Suprapubic skin (tissue), 4 donors: ENCODE measurements at regions not wholly inside any gene's neighbourhood (a gene's known extent, or its start where the extent isn't known, plus 50 kb on each side); places are given as distances from the start of the nearest gene placed in this dataset.

Experiments used
- DNase-seq, 2 donors: peaks; one replicate each; pipeline ENCODE4 v3.0.0-alpha.2; 2019; ENCODE audit warnings: low spot score in 2 of 2
- H3K27ac ChIP-seq: fragments of 200-600 bp; sonication (generic); one replicate; pipeline ENCODE4 v1.5.1; 2019
- H3K27me3 ChIP-seq: fragments of 200-600 bp; sonication (generic); one replicate; pipeline ENCODE4 v1.5.1; 2019
- H3K36me3 ChIP-seq: fragments of 200-600 bp; sonication (generic); one replicate; pipeline ENCODE4 v1.5.1; 2019
- H3K4me1 ChIP-seq: fragments of 200-600 bp; sonication (generic); one replicate; pipeline ENCODE4 v1.5.1; 2019
- H3K4me3 ChIP-seq: fragments of 200-600 bp; sonication (generic); one replicate; pipeline ENCODE4 v1.5.1; 2019; ENCODE audit warnings: mild to moderate bottlenecking
- H3K9me3 ChIP-seq: fragments of 200-600 bp; sonication (generic); one replicate; pipeline ENCODE4 v1.5.1; 2019
- EP300 ChIP-seq: sonication (generic); formaldehyde crosslinking; IDR thresholded peaks from one replicate; pipeline ENCODE4 v1.6.1; 2017; ENCODE audit warnings: antibody characterized with exemption
- POLR2A ChIP-seq, 2 donors: fragments of 450-650 bp; IDR thresholded peaks; one replicate each; pipeline ENCODE4 v1.6.1; 2017; ENCODE audit warnings: antibody characterized with exemption in 2 of 2, mild to moderate bottlenecking in 2 of 2, moderate library complexity in 2 of 2
- POLR2AphosphoS5 ChIP-seq, 3 donors: sonication (generic); formaldehyde crosslinking; IDR thresholded peaks; one replicate each; pipeline ENCODE4 v1.6.1; 2017; ENCODE audit warnings: antibody characterized with exemption in 3 of 3
- WGBS: methylation state at CpG from one replicate; pipeline ENCODE4 v1.1.5; 2018; 5-methylcytosine and 5-hydroxymethylcytosine counted together
- TF ChIP-seq, protein P1 (sequence below), 2 donors: fragments of 200-600 bp in 1 of 2; fragments of 450-650 bp in 1 of 2; sonication (generic) in 1 of 2; IDR thresholded peaks; one replicate each; pipeline ENCODE4 v1.5.1; 2016 to 2019; ENCODE audit warnings: antibody characterized with exemption in 2 of 2, mild to moderate bottlenecking in 1 of 2, moderate library complexity in 1 of 2

DNA sequence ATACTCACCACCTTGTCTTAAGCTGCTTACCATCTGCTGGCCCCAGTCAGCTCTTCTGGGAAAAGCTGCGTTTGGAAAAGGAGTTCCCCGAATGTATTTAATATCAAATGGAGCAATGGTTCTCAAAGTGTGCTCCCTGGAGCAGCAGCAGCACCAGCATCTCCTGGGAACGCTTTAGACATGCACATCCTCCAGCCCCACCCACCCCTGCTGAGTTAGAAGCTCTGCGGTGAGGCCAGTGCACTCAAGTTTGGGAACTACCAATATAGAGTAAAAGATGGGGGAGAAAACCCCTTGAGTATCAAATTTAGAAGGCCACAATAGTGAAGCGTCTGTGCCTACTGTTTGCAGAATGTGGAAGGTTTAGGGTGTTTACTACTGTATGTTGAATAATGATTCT is 124.0 kb upstream of the TOPAZ1 start:
- DNase-seq: no peak
- Histone ChIP-seq H3K4me3 (no peak overlapping the region), H3K4me1 (no peaks in the 10 kb centered on the region), H3K9me3 (no peaks in the 10 kb centered on the region), H3K27me3 (peaks cover 6% of the 10 kb centered on the region), H3K36me3 (no peaks in the 10 kb centered on the region), H3K27ac (no peak overlapping the region)
- TF ChIP-seq, protein P1, sequence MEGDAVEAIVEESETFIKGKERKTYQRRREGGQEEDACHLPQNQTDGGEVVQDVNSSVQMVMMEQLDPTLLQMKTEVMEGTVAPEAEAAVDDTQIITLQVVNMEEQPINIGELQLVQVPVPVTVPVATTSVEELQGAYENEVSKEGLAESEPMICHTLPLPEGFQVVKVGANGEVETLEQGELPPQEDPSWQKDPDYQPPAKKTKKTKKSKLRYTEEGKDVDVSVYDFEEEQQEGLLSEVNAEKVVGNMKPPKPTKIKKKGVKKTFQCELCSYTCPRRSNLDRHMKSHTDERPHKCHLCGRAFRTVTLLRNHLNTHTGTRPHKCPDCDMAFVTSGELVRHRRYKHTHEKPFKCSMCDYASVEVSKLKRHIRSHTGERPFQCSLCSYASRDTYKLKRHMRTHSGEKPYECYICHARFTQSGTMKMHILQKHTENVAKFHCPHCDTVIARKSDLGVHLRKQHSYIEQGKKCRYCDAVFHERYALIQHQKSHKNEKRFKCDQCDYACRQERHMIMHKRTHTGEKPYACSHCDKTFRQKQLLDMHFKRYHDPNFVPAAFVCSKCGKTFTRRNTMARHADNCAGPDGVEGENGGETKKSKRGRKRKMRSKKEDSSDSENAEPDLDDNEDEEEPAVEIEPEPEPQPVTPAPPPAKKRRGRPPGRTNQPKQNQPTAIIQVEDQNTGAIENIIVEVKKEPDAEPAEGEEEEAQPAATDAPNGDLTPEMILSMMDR (IDR thresholded peaks at IDR 0.05): no peak
- TF ChIP-seq POLR2A (IDR thresholded peaks at IDR 0.05) (no peak), POLR2AphosphoS5 (IDR thresholded peaks at IDR 0.05) (no peak), EP300 (no peak)
- 74% methylated on average over 5 of the region's 5 CpGs for WGBS

DNA sequence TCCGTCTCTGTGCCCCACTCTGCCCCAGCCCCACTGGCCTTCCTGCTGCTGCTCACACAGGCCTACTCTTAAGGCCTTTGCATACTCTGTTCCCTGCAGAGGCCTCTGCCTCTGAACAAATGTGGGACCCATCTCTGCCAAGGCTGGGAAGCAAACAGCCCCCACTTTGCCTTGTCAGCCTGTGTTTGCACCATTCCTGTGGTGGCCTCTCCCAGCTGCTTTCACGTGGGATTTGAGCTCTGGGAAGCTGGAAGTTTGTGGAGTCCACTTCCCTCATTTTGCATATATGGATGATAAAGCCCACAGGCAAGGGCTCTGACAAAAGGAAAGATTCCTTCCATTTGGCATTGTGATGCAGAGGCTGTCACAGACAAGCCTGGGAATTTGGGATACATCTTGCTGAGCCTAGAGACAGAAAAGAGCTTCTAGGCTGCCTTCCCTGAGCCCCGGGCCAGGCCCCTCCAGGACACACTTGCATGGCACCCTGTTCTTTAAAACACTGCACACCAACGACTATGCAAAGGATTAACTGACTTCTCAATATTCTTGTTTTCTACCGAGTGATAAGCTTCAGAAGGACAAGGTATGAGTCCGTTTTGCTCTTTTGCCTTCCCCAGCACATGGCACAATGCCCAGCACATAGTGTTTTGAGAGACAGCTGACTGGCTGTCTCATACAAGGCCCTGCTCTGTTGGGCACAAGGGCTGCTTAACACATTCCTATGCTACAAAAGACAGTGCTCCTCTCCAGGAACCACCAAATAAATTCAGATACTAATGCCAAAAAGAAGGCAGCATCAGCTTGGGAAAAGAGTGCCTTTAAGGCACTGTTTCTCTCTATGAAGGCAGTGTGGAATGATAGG is 120.7 kb upstream of the TOPAZ1 start:
- Histone ChIP-seq H3K36me3 (no peaks in the 10 kb centered on the region), H3K27me3 (peaks cover 4% of the 10 kb centered on the region), H3K9me3 (no peaks in the 10 kb centered on the region), H3K4me3 (no peak overlapping the region), H3K27ac (no peak overlapping the region), H3K4me1 (no peaks in the 10 kb centered on the region)
- 54% methylated on average over 6 of the region's 6 CpGs for WGBS
- no peak for DNase-seq
- no peak for TF ChIP-seq POLR2A (IDR thresholded peaks at IDR 0.05)
- no peak for TF ChIP-seq POLR2AphosphoS5 (IDR thresholded peaks at IDR 0.05)
- TF ChIP-seq, protein P1 (IDR thresholded peaks at IDR 0.05): no peak
- TF ChIP-seq EP300: no peak

DNA sequence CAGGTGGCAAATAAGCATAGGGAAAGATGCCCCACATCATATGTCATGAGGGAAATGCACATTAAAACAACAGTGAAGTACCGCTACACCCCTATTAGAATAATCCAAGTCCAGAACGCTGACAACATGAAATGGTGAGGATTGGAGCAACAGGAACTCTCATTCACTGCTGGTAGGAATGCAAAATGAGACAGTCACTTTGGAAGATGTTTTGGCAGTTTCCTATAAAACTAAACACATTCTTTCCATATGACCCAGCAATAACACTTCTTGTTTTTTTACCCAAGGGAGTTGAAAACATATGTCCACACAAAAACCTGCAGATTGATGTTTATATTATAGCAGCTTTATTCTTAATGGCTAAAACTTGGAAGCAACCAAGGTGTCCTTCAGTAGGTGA is 116.4 kb upstream of the TOPAZ1 start:
- Histone ChIP-seq H3K4me3 (no peak overlapping the region), H3K9me3 (no peaks in the 10 kb centered on the region), H3K36me3 (no peaks in the 10 kb centered on the region), H3K27ac (no peak overlapping the region), H3K4me1 (no peaks in the 10 kb centered on the region), H3K27me3 (no peaks in the 10 kb centered on the region)
- DNase-seq: no peak
- TF ChIP-seq, protein P1 (IDR thresholded peaks at IDR 0.05): no peak
- no peak for TF ChIP-seq EP300
- no peak for TF ChIP-seq POLR2AphosphoS5 (IDR thresholded peaks at IDR 0.05)
- no peak for TF ChIP-seq POLR2A (IDR thresholded peaks at IDR 0.05)
- 90% methylated on average over 2 of the region's 2 CpGs for WGBS

DNA sequence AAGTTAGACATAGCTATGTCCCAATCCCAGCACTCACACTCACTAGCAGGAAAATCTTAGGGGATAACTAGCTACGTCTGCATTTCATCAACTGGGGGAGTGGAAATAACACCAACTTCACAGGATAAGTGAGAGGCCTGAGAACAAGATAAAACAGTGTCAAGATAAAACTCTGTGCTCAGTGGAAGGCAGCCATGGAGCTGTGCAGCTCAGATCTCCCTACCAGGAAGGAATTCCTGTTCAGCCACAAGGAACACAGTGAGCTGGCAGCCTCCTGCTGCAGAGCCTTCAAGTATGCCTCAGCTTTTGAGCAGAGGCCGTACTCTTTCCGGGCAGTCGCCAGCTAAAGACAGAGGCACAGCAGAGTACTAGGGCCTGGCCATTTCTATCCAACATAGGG is 115.8 kb upstream of the TOPAZ1 start:
- 71% methylated on average over 4 of the region's 4 CpGs for WGBS
- Histone ChIP-seq H3K27ac (no peak overlapping the region), H3K4me1 (no peaks in the 10 kb centered on the region), H3K4me3 (no peak overlapping the region), H3K27me3 (no peaks in the 10 kb centered on the region), H3K36me3 (no peaks in the 10 kb centered on the region), H3K9me3 (no peaks in the 10 kb centered on the region)
- DNase-seq: no peak
- no peak for TF ChIP-seq POLR2AphosphoS5 (IDR thresholded peaks at IDR 0.05)
- TF ChIP-seq POLR2A (IDR thresholded peaks at IDR 0.05): no peak
- no peak for TF ChIP-seq EP300
- TF ChIP-seq, protein P1 (IDR thresholded peaks at IDR 0.05): no peak

DNA sequence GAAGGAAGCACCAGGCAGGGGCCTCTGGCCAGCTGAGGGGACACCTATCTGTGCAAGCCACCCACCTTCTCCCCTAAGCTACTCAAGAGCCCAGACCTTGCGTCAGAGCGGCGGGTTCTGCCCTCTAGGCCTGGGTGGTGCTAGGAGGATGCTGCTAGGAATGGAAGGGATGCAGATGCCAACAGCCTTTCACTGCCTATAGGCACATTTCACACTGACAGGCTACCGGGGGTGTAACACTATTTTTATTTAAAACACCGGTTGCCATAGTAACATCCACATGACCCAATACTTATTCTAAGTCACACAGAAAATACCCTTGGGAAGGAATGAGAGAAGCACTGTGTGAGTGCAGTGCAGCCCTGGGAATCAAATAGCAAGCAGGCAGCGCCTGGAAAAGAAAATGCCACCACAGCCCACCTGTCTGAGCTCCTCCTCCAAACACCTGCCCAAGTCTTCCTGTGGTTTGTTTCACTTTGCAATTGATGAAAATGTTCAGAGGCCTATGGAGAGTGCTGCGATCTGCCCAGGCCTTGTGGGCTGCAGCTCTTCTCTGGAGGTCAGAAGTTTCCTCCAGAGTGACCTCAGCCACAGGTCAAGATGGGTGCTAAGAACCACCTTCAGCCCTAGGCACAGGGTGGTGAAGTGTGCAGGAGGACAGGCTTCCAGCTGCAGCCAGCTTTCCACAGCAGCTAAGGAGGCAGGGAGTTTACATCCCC is 113.5 kb upstream of the TOPAZ1 start:
- H3K4me3 ChIP-seq: no peak overlapping the region
- H3K4me1 ChIP-seq: no peaks in the 10 kb centered on the region
- TF ChIP-seq, protein P1 (IDR thresholded peaks at IDR 0.05): no peak
- TF ChIP-seq POLR2AphosphoS5 (IDR thresholded peaks at IDR 0.05) (no peak), EP300 (no peak), POLR2A (IDR thresholded peaks at IDR 0.05) (no peak)
- no peaks in the 10 kb centered on the region for H3K36me3 ChIP-seq
- DNase-seq: no peak
- 46% methylated on average over 4 of the region's 7 CpGs for WGBS
- no peaks in the 10 kb centered on the region for H3K9me3 ChIP-seq
- H3K27ac ChIP-seq: no peak overlapping the region
- no peaks in the 10 kb centered on the region for H3K27me3 ChIP-seq
